Spinal cord (tissue), 9 donors: ENCODE measurements at regions not wholly inside any gene's neighbourhood (a gene's known extent, or its start where the extent isn't known, plus 50 kb on each side); places are given as distances from the start of the nearest gene placed in this dataset.

Experiments
- DNase-seq, 6 donors: peaks; one replicate each; pipeline versions ENCODE4 v3.0.0 to v3.0.0-alpha.2; 2013 to 2015; ENCODE audit warnings: low spot score in 6 of 6, low read depth in 4 of 6
- H3K27ac ChIP-seq: one replicate; pipeline ENCODE4 v1.5.1; 2013; ENCODE audit warnings: low read depth, low read length, control low read depth
- H3K27me3 ChIP-seq: one replicate; pipeline ENCODE4 v1.6.1; 2013; ENCODE audit warnings: low read length; ENCODE audit not compliant: control insufficient read depth, insufficient read depth
- H3K36me3 ChIP-seq: one replicate; pipeline ENCODE4 v1.6.1; 2013; ENCODE audit warnings: low read length; ENCODE audit not compliant: control insufficient read depth, insufficient read depth
- H3K4me1 ChIP-seq: one replicate; pipeline ENCODE4 v1.6.1; 2013; ENCODE audit warnings: low read length; ENCODE audit not compliant: control insufficient read depth, insufficient read depth
- H3K4me3 ChIP-seq: one replicate; pipeline ENCODE4 v1.5.1; 2013; ENCODE audit warnings: low read depth, low read length, control low read depth
- H3K9me3 ChIP-seq: one replicate; pipeline ENCODE4 v1.6.1; 2013; ENCODE audit warnings: low read length; ENCODE audit not compliant: control insufficient read depth, insufficient read depth
- WGBS: methylation state at CpG from one replicate; pipeline ENCODE4 v1.1.5; 2013; ENCODE audit warnings: missing lambda C conversion rate; ENCODE audit not compliant: insufficient coverage; 5-methylcytosine and 5-hydroxymethylcytosine counted together
- donor health status: healthy.

DNA sequence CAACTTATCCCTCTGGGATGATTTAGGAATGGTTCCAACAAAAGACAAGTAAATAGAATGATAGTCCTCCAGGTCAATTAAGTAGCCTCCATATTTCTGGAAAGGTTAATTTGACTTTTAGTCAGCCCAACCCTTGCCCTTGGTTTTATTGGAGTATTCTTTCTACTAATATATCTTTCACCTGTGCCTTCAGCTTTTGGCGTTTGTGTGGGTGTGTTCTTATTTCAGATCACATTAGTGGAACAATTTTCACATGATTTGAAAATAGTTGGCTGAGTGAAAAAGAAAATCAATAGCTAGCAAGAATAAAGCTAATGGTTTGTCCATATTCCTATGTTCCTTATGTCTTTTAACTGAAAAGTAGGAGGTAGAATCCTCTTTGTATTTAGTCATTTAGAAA, 239.6 kb upstream of the SGK1 start:
- H3K36me3 ChIP-seq: no peaks in the 10 kb centered on the region
- DNase-seq: no peak
- WGBS: no CpG with 5 or more reads among the region's 1 CpG
- no peaks in the 10 kb centered on the region for H3K4me1 ChIP-seq
- H3K27ac ChIP-seq: no peak overlapping the region
- no peaks in the 10 kb centered on the region for H3K9me3 ChIP-seq
- H3K27me3 ChIP-seq: no peaks in the 10 kb centered on the region
- H3K4me3 ChIP-seq: no peak overlapping the region

DNA sequence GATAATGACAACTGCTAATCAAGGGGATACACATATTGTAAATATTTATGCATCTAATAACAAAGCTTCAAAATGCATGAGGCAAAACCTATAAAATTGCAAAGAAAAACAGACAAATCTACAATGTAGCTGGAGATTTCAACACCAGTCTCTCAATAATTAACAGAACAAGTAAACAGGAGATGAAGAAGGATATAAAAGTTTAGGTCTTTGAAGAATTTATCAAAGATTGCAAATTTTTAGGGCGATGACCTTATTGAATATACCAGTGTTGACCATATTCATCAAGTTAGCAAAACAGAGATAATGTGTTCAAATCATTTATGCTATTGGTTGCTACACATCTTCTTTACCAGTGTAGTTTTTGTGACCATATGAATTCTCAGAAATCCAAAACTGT, 237.8 kb upstream of the SGK1 start:
- no peaks in the 10 kb centered on the region for H3K4me1 ChIP-seq
- WGBS: no CpG with 5 or more reads among the region's 1 CpG
- DNase-seq: no peak
- no peaks in the 10 kb centered on the region for H3K27me3 ChIP-seq
- no peaks in the 10 kb centered on the region for H3K9me3 ChIP-seq
- H3K4me3 ChIP-seq: no peak overlapping the region
- H3K36me3 ChIP-seq: no peaks in the 10 kb centered on the region
- H3K27ac ChIP-seq: no peak overlapping the region

GRCh38 chr6:134553936-134554335, 236.0 kb upstream of the SGK1 start:
- Histone ChIP-seq H3K36me3 (no peaks in the 10 kb centered on the region), H3K9me3 (no peaks in the 10 kb centered on the region), H3K27me3 (no peaks in the 10 kb centered on the region), H3K4me1 (no peaks in the 10 kb centered on the region), H3K27ac (no peak overlapping the region), H3K4me3 (no peak overlapping the region)
- DNase-seq: no peak
- WGBS: no CpG with 5 or more reads among the region's 3 CpGs

- no peak overlapping the region for H3K4me3 ChIP-seq
- 54% methylated on average over 4 of the region's 6 CpGs for WGBS
These were observed 233.5 kb upstream of the SGK1 start for GRCh38 chr6:134551245-134551960.

GRCh38 chr6:134550604-134551003, 232.7 kb upstream of the SGK1 start:
- Histone ChIP-seq H3K4me1 (no peaks in the 10 kb centered on the region), H3K4me3 (no peak overlapping the region), H3K36me3 (no peaks in the 10 kb centered on the region), H3K27me3 (no peaks in the 10 kb centered on the region), H3K27ac (no peak overlapping the region), H3K9me3 (no peaks in the 10 kb centered on the region)
- 60% methylated on average over 1 of the region's 3 CpGs for WGBS
- no peak for DNase-seq

More at GRCh38 chr6:134551245-134551960, 233.5 kb upstream of the SGK1 start:
- DNase-seq: peak in 1 of 6 donors; percentile 17
- H3K9me3 ChIP-seq: no peaks in the 10 kb centered on the region
- H3K27ac ChIP-seq: no peak overlapping the region
- H3K36me3 ChIP-seq: no peaks in the 10 kb centered on the region
- H3K4me1 ChIP-seq: no peaks in the 10 kb centered on the region
- no peaks in the 10 kb centered on the region for H3K27me3 ChIP-seq

- H3K27me3 ChIP-seq: no peaks in the 10 kb centered on the region
- H3K27ac ChIP-seq: no peak overlapping the region
- H3K36me3 ChIP-seq: no peaks in the 10 kb centered on the region
- no peaks in the 10 kb centered on the region for H3K4me1 ChIP-seq
- no peaks in the 10 kb centered on the region for H3K9me3 ChIP-seq
- H3K4me3 ChIP-seq: no peak overlapping the region
- DNase-seq: no peak
These were observed 231.9 kb upstream of the SGK1 start for GRCh38 chr6:134549854-134550253.

- WGBS: 83% methylated on average over 2 of the region's 8 CpGs
- Histone ChIP-seq H3K4me3 (no peak overlapping the region), H3K4me1 (no peaks in the 10 kb centered on the region), H3K27ac (no peak overlapping the region), H3K9me3 (no peaks in the 10 kb centered on the region), H3K27me3 (no peaks in the 10 kb centered on the region), H3K36me3 (no peaks in the 10 kb centered on the region)
- no peak for DNase-seq
These were observed 229.2 kb upstream of the SGK1 start for GRCh38 chr6:134546962-134547645.

DNA sequence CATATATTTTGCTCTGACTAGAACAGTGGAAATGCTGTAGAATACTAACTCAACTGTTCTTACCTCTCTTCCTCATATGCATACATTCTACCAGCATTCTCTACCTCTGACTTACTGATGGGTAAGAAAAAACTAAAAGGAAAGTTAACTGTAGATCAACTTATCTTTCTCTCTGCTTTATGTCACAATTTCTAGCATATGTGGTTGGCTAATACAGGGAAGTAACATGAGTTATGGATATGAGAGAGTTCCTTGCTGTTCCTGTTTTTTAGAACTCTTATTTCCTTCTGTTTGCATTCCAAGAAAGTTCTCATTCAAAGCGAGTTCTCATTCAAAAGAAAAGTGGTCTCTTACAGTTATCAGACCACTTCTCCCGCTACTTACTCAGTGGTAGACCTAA, 226.8 kb upstream of the SGK1 start:
- WGBS: no CpG with 5 or more reads among the region's 2 CpGs
- H3K9me3 ChIP-seq: no peaks in the 10 kb centered on the region
- H3K27ac ChIP-seq: no peak overlapping the region
- H3K4me3 ChIP-seq: no peak overlapping the region
- H3K4me1 ChIP-seq: no peaks in the 10 kb centered on the region
- H3K36me3 ChIP-seq: no peaks in the 10 kb centered on the region
- H3K27me3 ChIP-seq: no peaks in the 10 kb centered on the region
- DNase-seq: no peak

DNA sequence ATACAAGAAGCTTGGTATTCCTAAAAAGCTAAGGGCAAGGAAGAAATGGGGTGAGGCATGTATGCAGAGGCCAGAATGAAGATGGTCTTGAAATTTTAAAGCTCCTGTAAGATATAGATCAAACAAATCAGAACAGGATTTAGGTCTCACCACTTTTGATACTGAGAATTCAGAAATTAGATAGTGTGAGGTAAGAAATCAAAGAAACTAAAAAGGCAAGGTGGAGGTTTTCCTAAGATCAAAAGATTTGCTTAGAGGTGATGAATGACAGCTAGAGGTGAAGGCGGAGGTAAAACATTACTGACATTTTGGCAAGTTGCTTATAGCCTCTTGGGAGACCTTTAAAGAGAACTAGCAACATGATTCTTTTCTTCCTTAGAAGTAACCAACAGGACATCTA, 225.2 kb upstream of the SGK1 start:
- no peak overlapping the region for H3K4me3 ChIP-seq
- H3K27ac ChIP-seq: no peak overlapping the region
- DNase-seq: no peak
- H3K9me3 ChIP-seq: no peaks in the 10 kb centered on the region
- no peaks in the 10 kb centered on the region for H3K4me1 ChIP-seq
- no peaks in the 10 kb centered on the region for H3K27me3 ChIP-seq
- H3K36me3 ChIP-seq: no peaks in the 10 kb centered on the region
- 100% methylated on average over 1 of the region's 1 CpG for WGBS

DNA sequence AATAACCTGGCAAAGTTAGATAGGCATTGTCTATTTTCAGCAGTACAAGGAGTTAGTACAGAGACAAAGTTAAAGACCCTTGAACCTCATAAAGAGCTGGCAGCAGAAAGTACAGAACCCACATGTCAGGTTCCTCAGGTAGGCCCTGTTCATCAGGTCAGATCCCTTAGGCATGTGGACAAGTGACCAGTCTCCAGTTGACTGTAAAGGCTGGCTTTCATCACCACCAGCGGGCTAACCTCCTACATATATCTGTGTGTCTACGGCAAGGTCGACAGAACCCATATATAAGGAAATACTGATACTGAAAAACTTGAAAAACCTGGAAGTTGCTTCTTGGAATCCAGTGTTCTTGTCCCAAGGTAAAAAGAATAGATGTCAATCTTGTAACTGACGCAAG, 223.1 kb upstream of the SGK1 start:
- WGBS: 100% methylated on average over 1 of the region's 4 CpGs
- H3K27ac ChIP-seq: no peak overlapping the region
- H3K9me3 ChIP-seq: no peaks in the 10 kb centered on the region
- no peak overlapping the region for H3K4me3 ChIP-seq
- H3K27me3 ChIP-seq: no peaks in the 10 kb centered on the region
- no peak for DNase-seq
- H3K36me3 ChIP-seq: no peaks in the 10 kb centered on the region
- no peaks in the 10 kb centered on the region for H3K4me1 ChIP-seq
